ENCODE measurements at regions not wholly inside any gene's neighbourhood (a gene's known extent, or its start where the extent isn't known, plus 50 kb on each side); places are given as distances from the start of the nearest gene placed in this dataset.

DNA sequence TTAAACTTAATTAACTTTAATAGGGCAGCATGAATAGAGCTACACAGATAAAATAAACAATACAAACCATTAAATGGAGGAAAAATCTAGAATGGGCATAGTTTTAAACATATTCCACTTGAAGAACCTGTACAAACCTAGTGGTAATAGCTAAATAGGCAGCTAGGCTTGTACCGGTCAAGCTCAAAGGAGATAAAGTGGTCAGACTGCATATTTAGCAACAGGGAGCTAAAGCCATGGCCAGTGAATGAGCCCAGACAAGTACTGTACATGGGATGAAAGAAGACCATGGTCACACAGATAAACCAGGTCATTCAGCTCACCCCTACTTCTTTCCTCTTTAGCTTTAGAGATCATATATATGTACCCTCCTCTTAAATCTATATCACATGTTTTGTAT lies 186.6 kb upstream of the KRR1 start:
- no peak overlapping the region for H3K4me2 ChIP-seq
- no peaks in the 10 kb centered on the region; the same call in 2 of the 3 replicates for H3K4me1 ChIP-seq
- ATAC-seq: no peak
- FAIRE-seq: no peak
- H3K27ac ChIP-seq: no peak overlapping the region
- no peak overlapping the region for H3K4me3 ChIP-seq
- TF ChIP-seq HDAC2 (IDR thresholded peaks at IDR 0.05) (no peak), CHD4 (IDR thresholded peaks at IDR 0.05; ENCODE audit: borderline replicate concordance) (no peak), RARB (CRISPR knock-in tag; IDR thresholded peaks at IDR 0.05) (no peak), SMC3 (IDR thresholded peaks at IDR 0.05) (no peak), TFCP2L1 (CRISPR knock-in tag; IDR thresholded peaks at IDR 0.05) (no peak), RAD21 (conservative IDR thresholded peaks at IDR 0.05 in 1 of 2, IDR thresholded peaks at IDR 0.05 in 1 of 2) (no peak), ESRRA (IDR thresholded peaks at IDR 0.05; ENCODE audit: borderline replicate concordance, low read length) (no peak), EHMT2 (IDR thresholded peaks at IDR 0.05; ENCODE audit: low read depth) (no peak), CBX8 (IDR thresholded peaks at IDR 0.05) (no peak), FOXS1 (CRISPR knock-in tag; IDR thresholded peaks at IDR 0.05) (no peak), ZSCAN20 (CRISPR knock-in tag; IDR thresholded peaks at IDR 0.05) (no peak), KDM5A (IDR thresholded peaks at IDR 0.05) (no peak), HOXB13 (CRISPR knock-in tag; IDR thresholded peaks at IDR 0.05; ENCODE audit: low read depth) (no peak), ZNF302 (CRISPR knock-in tag; IDR thresholded peaks at IDR 0.05) (no peak)
- TF ChIP-seq, protein P1, sequence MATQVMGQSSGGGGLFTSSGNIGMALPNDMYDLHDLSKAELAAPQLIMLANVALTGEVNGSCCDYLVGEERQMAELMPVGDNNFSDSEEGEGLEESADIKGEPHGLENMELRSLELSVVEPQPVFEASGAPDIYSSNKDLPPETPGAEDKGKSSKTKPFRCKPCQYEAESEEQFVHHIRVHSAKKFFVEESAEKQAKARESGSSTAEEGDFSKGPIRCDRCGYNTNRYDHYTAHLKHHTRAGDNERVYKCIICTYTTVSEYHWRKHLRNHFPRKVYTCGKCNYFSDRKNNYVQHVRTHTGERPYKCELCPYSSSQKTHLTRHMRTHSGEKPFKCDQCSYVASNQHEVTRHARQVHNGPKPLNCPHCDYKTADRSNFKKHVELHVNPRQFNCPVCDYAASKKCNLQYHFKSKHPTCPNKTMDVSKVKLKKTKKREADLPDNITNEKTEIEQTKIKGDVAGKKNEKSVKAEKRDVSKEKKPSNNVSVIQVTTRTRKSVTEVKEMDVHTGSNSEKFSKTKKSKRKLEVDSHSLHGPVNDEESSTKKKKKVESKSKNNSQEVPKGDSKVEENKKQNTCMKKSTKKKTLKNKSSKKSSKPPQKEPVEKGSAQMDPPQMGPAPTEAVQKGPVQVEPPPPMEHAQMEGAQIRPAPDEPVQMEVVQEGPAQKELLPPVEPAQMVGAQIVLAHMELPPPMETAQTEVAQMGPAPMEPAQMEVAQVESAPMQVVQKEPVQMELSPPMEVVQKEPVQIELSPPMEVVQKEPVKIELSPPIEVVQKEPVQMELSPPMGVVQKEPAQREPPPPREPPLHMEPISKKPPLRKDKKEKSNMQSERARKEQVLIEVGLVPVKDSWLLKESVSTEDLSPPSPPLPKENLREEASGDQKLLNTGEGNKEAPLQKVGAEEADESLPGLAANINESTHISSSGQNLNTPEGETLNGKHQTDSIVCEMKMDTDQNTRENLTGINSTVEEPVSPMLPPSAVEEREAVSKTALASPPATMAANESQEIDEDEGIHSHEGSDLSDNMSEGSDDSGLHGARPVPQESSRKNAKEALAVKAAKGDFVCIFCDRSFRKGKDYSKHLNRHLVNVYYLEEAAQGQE (IDR thresholded peaks at IDR 0.05): no peak
- TF ChIP-seq, protein P2, sequence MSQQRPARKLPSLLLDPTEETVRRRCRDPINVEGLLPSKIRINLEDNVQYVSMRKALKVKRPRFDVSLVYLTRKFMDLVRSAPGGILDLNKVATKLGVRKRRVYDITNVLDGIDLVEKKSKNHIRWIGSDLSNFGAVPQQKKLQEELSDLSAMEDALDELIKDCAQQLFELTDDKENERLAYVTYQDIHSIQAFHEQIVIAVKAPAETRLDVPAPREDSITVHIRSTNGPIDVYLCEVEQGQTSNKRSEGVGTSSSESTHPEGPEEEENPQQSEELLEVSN (IDR thresholded peaks at IDR 0.05; ENCODE audit: borderline replicate concordance, low read depth): no peak
- TF ChIP-seq, protein P3, sequence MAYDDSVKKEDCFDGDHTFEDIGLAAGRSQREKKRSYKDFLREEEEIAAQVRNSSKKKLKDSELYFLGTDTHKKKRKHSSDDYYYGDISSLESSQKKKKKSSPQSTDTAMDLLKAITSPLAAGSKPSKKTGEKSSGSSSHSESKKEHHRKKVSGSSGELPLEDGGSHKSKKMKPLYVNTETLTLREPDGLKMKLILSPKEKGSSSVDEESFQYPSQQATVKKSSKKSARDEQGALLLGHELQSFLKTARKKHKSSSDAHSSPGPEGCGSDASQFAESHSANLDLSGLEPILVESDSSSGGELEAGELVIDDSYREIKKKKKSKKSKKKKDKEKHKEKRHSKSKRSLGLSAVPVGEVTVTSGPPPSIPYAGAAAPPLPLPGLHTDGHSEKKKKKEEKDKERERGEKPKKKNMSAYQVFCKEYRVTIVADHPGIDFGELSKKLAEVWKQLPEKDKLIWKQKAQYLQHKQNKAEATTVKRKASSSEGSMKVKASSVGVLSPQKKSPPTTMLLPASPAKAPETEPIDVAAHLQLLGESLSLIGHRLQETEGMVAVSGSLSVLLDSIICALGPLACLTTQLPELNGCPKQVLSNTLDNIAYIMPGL (CRISPR knock-in tag; IDR thresholded peaks at IDR 0.05; ENCODE audit: borderline replicate concordance): no peak
- WGBS (ENCODE audit: missing lambda C conversion rate): 96% methylated on average over 1 of the region's 1 CpG
- CTCF ChIA-PET: interaction anchor here (0.8 kb wide), 1 partner anchor 74 kb away, joined by 3 read pairs; no protein-coding TSS in a partner anchor
- POLR2A ChIA-PET: no interaction called here
- DNase-seq (ENCODE audit: low read depth in 1 of 2, low spot score in 1 of 2): no peak
- no peaks in the 10 kb centered on the region for H3K9me3 ChIP-seq

DNA sequence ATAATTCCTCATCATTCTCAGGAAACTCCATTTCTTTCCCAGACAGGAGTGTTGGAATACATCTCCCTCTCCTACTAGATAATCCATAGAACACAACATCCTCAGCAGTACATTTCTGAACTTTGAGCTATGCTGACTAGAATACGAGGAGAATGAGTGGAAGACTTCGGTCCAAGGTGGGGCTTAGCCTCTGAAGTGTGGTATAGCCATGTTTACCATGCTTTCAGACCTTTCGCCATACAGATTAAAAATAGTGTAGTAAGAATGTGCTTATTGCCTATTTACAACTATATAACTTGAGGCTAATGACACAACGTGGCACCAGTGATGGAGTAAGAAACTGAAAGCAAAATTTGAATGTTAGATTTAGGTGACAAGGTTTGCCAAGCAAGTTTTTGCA lies 184.5 kb upstream of the KRR1 start:
- FAIRE-seq: no peak
- ChIA-PET CTCF (no interaction called here), POLR2A (no interaction called here)
- no peak overlapping the region for H3K4me3 ChIP-seq
- no peaks in the 10 kb centered on the region for H3K9me3 ChIP-seq
- no peak overlapping the region for H3K4me2 ChIP-seq
- TF ChIP-seq, protein P4, sequence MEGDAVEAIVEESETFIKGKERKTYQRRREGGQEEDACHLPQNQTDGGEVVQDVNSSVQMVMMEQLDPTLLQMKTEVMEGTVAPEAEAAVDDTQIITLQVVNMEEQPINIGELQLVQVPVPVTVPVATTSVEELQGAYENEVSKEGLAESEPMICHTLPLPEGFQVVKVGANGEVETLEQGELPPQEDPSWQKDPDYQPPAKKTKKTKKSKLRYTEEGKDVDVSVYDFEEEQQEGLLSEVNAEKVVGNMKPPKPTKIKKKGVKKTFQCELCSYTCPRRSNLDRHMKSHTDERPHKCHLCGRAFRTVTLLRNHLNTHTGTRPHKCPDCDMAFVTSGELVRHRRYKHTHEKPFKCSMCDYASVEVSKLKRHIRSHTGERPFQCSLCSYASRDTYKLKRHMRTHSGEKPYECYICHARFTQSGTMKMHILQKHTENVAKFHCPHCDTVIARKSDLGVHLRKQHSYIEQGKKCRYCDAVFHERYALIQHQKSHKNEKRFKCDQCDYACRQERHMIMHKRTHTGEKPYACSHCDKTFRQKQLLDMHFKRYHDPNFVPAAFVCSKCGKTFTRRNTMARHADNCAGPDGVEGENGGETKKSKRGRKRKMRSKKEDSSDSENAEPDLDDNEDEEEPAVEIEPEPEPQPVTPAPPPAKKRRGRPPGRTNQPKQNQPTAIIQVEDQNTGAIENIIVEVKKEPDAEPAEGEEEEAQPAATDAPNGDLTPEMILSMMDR (IDR thresholded peaks at IDR 0.05): no peak
- no peak for TF ChIP-seq SREBF2 (IDR thresholded peaks at IDR 0.05)
- no peak for TF ChIP-seq ZC3H11A (IDR thresholded peaks at IDR 0.05)
- no peak for TF ChIP-seq HOXB5 (CRISPR knock-in tag; IDR thresholded peaks at IDR 0.05)
- TF ChIP-seq RNF2 (IDR thresholded peaks at IDR 0.05; ENCODE audit: borderline replicate concordance, low read depth): no peak
- no peak for TF ChIP-seq FOSL2 (IDR thresholded peaks at IDR 0.05)
- no peak for TF ChIP-seq FOSL2 (CRISPR knock-in tag; IDR thresholded peaks at IDR 0.05)
- peaks cover 3% of the 10 kb centered on the region; the same call in 2 of the 3 replicates for H3K4me1 ChIP-seq
- peak overlapping the region in 1 of 2 experiments; percentile 21; a peak in 3 of 6 replicates for H3K27ac ChIP-seq
- ATAC-seq: no peak
- 60% methylated on average over 4 of the region's 4 CpGs for WGBS (ENCODE audit: missing lambda C conversion rate)
- no peak for DNase-seq (ENCODE audit: low read depth in 1 of 2, low spot score in 1 of 2)
